T-cell (primary cell): ENCODE measurements at regions not wholly inside any gene's neighbourhood (a gene's known extent, or its start where the extent isn't known, plus 50 kb on each side); places are given as distances from the start of the nearest gene placed in this dataset.
"Not testable (repeated sequence)": the region's sequence is repeated elsewhere in the genome, so short reads cannot be mapped to it uniquely, and the experiment has no call there.

Experiments
- ATAC-seq, 4 experiments: fragments of 200-7000 bp in 3 of 4; fragments of 150-1000 bp in 1 of 4; cut with Tn5 transposase; replicated peaks in 1 of 4; 1 replicate in 3 of 4; 2 replicates in 1 of 4; pipeline ENCODE4 v1.10.0; 2021; ENCODE audit warnings: moderate library complexity in 3 of 4, mild to moderate bottlenecking in 2 of 4, moderate number of reproducible peaks in 1 of 4
- CTCF ChIA-PET, 2 donors: fragments of 300-600 bp; sonication (Branson Sonifier 250); formaldehyde crosslinking; loops; one replicate each; lab custom pipeline; 2022; ENCODE audit warnings: antibody characterized with exemption in 2 of 2; lab: Charles Lee
- POLR2A ChIA-PET, 2 donors: fragments of 300-600 bp; sonication (Branson Sonifier 250); formaldehyde crosslinking; loops; one replicate each; lab custom pipeline; 2022; ENCODE audit warnings: antibody characterized with exemption in 2 of 2; lab: Charles Lee
- DNase-seq, 35 experiments: peaks; one replicate each; pipeline versions ENCODE4 v3.0.0 to v3.0.0-alpha.2; 2013 to 2023
- H3K27ac ChIP-seq: one replicate; pipeline ENCODE4 v1.5.1; 2013; ENCODE audit warnings: low read length
- H3K27me3 ChIP-seq, 2 experiments: replicated peaks in 1 of 2; 1 replicate in 1 of 2; 2 replicates in 1 of 2; pipeline versions ENCODE4 v1.6.1 to v1.7.0; 2013; ENCODE audit warnings: low read length in 1 of 2, mixed read lengths in 1 of 2; ENCODE audit not compliant: control insufficient read depth in 2 of 2, insufficient read depth in 2 of 2; ENCODE audit errors: extremely low read depth in 1 of 2
- H3K36me3 ChIP-seq, 2 donors: 1 replicate in 1 of 2; 2 replicates in 1 of 2; pipeline versions ENCODE4 v1.6.1 to v1.7.0; 2013; ENCODE audit warnings: low read length in 1 of 2; ENCODE audit not compliant: control insufficient read depth in 2 of 2, insufficient read depth in 1 of 2; ENCODE audit errors: extremely low read depth in 1 of 2
- H3K4me1 ChIP-seq, 2 experiments: 1 replicate in 1 of 2; 2 replicates in 1 of 2; pipeline versions ENCODE4 v1.6.1 to v1.7.0; 2013; ENCODE audit warnings: low read length in 2 of 2, mixed read lengths in 1 of 2; ENCODE audit not compliant: insufficient read depth in 2 of 2, control insufficient read depth in 1 of 2; ENCODE audit errors: extremely low read depth in 1 of 2
- H3K4me3 ChIP-seq, 2 donors: 1 replicate in 1 of 2; 2 replicates in 1 of 2; pipeline versions ENCODE4 v1.5.1 to v1.7.0; 2013; ENCODE audit warnings: mild to moderate bottlenecking in 2 of 2, low read length in 1 of 2, moderate library complexity in 1 of 2; ENCODE audit not compliant: control insufficient read depth in 1 of 2; ENCODE audit errors: extremely low read depth in 1 of 2
- H3K9me3 ChIP-seq: 2 replicates; pipeline ENCODE4 v1.7.0; 2013
- H3K27ac Mint-ChIP-seq, 2 donors: one replicate each; pipeline ENCODE4 v1.8.0; 2020 to 2021; ENCODE audit warnings: mild to moderate bottlenecking in 2 of 2, mixed read lengths in 2 of 2
- H3K27me3 Mint-ChIP-seq, 2 donors: one replicate each; pipeline ENCODE4 v1.8.0; 2021 to 2022; ENCODE audit warnings: mixed read lengths in 2 of 2
- H3K36me3 Mint-ChIP-seq: one replicate; pipeline ENCODE4 v1.8.0; 2021; ENCODE audit warnings: mixed read lengths
- H3K4me1 Mint-ChIP-seq, 3 donors: one replicate each; pipeline ENCODE4 v1.8.0; 2020 to 2022; ENCODE audit warnings: mixed read lengths in 3 of 3, mild to moderate bottlenecking in 1 of 3
- H3K4me3 Mint-ChIP-seq, 3 donors: one replicate each; pipeline ENCODE4 v1.8.0; 2020 to 2022; ENCODE audit warnings: mild to moderate bottlenecking in 3 of 3, mixed read lengths in 3 of 3, moderate library complexity in 3 of 3
- H3K9me3 Mint-ChIP-seq, 3 donors: one replicate each; pipeline ENCODE4 v1.8.0; 2020 to 2022; ENCODE audit warnings: mixed read lengths in 3 of 3
- WGBS: methylation state at CpG from one replicate; pipeline ENCODE4 v1.1.5; 2013; ENCODE audit warnings: missing lambda C conversion rate; ENCODE audit not compliant: insufficient coverage; 5-methylcytosine and 5-hydroxymethylcytosine counted together

DNA sequence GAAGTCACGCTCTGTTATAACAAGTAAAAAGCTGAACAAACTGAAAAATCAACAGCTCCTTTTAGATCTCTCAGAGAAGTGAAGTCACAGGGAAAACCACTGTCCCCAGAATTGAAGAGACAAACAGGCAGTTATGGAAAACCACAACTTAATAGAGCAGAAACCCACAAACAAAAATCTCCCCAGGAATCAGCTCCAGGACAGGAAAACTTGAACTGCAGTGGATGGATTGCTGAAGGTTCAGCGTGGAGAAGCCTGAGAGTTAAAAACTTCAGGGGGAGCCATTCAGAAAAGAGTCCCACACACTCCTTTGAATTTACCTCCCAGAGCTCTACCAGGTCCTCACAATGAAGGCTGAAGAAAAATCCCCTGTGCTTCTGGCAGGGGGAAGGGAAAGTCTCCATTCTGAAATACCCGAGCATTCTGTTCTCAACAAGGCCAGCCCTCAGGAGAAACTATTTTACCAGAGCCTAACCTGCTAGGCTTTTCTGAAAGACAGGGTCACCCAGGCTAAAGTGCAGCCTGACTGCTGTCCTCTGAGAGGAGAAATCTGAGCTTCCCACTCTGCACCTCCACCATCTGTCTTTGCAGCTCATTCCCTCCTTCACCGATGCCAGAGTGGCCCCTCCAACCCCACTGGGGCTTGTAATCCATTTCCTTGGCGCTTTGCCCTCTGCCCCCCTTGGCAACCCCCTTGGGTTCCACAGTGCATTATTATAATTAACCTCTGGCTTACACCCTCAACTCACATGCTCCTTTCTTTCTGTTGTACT, 65.0 kb upstream of the CCNY start:
- no peak for ATAC-seq
- Histone ChIP-seq H3K27me3 (peaks cover 0 to 10% of the 10 kb centered on the region in 2 experiments), H3K4me1 (no peaks in the 10 kb centered on the region), H3K27ac (no peak overlapping the region), H3K36me3 (no peaks in the 10 kb centered on the region), H3K4me3 (no peak overlapping the region), H3K9me3 (no peaks in the 10 kb centered on the region)
- H3K4me3 Mint-ChIP-seq, result no peak overlapping the region
- WGBS, result 84% methylated on average over 2 of the region's 5 CpGs
- H3K27me3 Mint-ChIP-seq, result peaks cover 0 to 2% of the 10 kb centered on the region in 2 donors
- H3K4me1 Mint-ChIP-seq, result peaks cover 0 to 8% (median 4%) of the 10 kb centered on the region in 3 donors
- POLR2A ChIA-PET, result no interaction called here
- no peak overlapping the region for H3K27ac Mint-ChIP-seq
- H3K9me3 Mint-ChIP-seq, result no peaks in the 10 kb centered on the region
- DNase-seq, result no peak
- CTCF ChIA-PET, result interaction anchor here in 1 of 2 donors (0.5 kb wide), 1 partner anchor 271 kb away, joined by 3 read pairs; no protein-coding TSS in a partner anchor
- H3K36me3 Mint-ChIP-seq, result no peaks in the 10 kb centered on the region

DNA sequence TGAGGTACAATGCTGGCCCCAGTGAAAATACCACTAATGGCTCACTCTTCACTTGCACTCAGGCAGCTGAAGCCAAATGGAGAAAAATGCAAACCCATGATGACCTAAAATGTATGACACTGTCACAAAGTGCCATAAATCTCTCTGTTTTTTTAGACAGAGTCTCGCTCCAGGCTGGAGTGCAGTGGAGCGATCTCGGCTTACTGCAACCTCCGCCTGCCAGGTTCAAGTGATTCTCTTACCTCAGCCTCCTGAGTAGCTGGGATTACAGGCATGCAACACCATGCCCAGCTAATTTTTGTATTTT, 64.5 kb upstream of the CCNY start:
- H3K4me3 Mint-ChIP-seq, H3K36me3 ChIP-seq, H3K27ac ChIP-seq, CTCF ChIA-PET, POLR2A ChIA-PET, H3K4me1 ChIP-seq, H3K9me3 ChIP-seq, H3K9me3 Mint-ChIP-seq, ATAC-seq, H3K4me3 ChIP-seq, DNase-seq, H3K36me3 Mint-ChIP-seq, H3K27me3 Mint-ChIP-seq, H3K4me1 Mint-ChIP-seq, H3K27ac Mint-ChIP-seq: not testable (repeated sequence)
- WGBS, result 95% methylated on average over 3 of the region's 4 CpGs
- peaks cover 0 to 10% of the 10 kb centered on the region in 2 experiments for H3K27me3 ChIP-seq

DNA sequence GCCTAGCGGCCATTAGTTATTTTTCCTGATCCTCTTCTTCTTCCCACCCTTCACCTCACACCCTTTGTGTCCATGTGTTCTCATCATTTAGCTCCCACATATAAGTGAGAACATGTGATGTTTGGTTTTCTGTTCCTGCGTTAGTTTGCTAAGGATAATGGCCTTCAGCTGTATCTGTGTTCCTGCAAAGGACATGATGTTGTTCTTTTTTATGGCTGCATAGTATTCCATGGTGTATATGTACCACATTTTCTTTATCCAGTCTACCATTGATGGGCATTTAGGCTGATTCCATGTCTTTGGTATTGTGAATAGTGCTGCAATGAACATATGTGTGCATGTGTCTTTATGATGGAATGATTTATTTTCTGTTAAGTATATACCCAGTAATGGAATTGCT, 63.9 kb upstream of the CCNY start:
- H3K4me3 Mint-ChIP-seq, H3K36me3 Mint-ChIP-seq, H3K4me3 ChIP-seq, H3K9me3 Mint-ChIP-seq, H3K9me3 ChIP-seq, H3K27ac ChIP-seq, H3K4me1 Mint-ChIP-seq, H3K36me3 ChIP-seq, POLR2A ChIA-PET, H3K27me3 ChIP-seq, H3K27me3 Mint-ChIP-seq, H3K4me1 ChIP-seq, DNase-seq, ATAC-seq, H3K27ac Mint-ChIP-seq: not testable (repeated sequence)
- CTCF ChIA-PET, result interaction anchor here (0.7 kb wide), 2 partner anchors 113 to 146 kb away, joined by 4 to 5 read pairs; no protein-coding TSS in a partner anchor
- WGBS, result no CpG with 5 or more reads among the region's 2 CpGs

DNA sequence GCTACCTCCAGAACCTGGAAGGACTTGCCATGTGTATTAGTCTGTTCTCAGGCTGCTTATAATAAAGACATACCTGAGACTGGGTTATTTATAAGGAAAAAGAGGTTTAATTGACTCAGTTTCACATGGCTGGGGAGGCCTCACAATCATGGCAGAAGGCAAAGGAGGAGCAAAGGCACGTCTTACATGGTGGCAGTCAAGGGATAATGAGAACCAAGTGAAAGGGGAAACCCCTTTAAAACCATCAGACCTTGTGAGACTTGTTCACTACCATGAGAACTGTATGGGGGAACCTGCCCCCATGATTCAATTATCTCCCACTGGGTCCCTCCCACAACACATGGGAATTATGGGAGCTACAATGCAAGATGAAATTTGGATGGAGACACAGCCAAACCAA, 62.3 kb upstream of the CCNY start:
- DNase-seq, H3K36me3 Mint-ChIP-seq, H3K36me3 ChIP-seq, ATAC-seq, CTCF ChIA-PET, H3K27ac ChIP-seq, POLR2A ChIA-PET, H3K9me3 ChIP-seq, H3K27me3 ChIP-seq, H3K4me1 ChIP-seq, H3K9me3 Mint-ChIP-seq, H3K4me1 Mint-ChIP-seq, H3K4me3 Mint-ChIP-seq, H3K27me3 Mint-ChIP-seq, H3K27ac Mint-ChIP-seq, H3K4me3 ChIP-seq: not testable (repeated sequence)
- no CpG with 5 or more reads among the region's 1 CpG for WGBS

DNA sequence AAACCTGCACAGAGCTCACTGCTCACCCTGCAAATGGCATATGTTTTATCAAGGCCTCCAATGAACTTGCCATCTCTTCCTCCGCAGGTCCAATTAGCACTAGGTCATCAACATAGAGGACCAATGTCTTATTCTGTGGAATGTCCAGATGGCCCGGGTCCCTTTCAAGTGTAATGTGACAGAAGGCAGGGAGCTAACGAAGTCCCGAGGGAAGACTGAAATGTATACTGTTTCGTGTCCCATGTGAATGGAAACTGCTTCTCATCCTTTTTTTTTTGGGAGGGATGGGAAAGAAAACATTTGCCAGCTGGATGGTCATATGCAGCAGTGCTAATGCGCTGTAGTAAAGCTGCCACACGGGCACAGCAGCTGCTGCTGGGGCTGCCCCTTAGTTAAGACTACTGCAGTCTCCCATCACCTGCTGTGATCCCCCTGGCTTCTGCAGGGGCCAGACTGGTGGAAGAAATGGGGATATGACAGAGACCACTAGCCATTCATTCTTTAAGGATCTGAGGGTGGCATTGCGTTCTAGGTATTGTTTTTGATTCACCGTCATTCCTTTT, 61.7 kb upstream of the CCNY start:
- Histone ChIP-seq H3K27me3 (peaks cover 0 to 6% of the 10 kb centered on the region in 2 experiments), H3K9me3 (no peaks in the 10 kb centered on the region), H3K4me1 (no peaks in the 10 kb centered on the region), H3K4me3 (no peak overlapping the region), H3K36me3 (no peaks in the 10 kb centered on the region), H3K27ac (no peak overlapping the region)
- ATAC-seq (no peak), DNase-seq (no peak)
- WGBS, result 88% methylated on average over 3 of the region's 9 CpGs
- Mint-ChIP-seq H3K4me1 (peaks cover 0 to 4% (median 0%) of the 10 kb centered on the region in 3 donors), H3K27me3 (peaks cover 0 to 1% of the 10 kb centered on the region in 2 donors), H3K9me3 (no peaks in the 10 kb centered on the region), H3K4me3 (no peak overlapping the region), H3K36me3 (no peaks in the 10 kb centered on the region), H3K27ac (no peak overlapping the region)
- POLR2A ChIA-PET, result no interaction called here
- CTCF ChIA-PET, result interaction anchor here in 1 of 2 donors (0.7 kb wide), 1 partner anchor 194 kb away, joined by 3 read pairs; no protein-coding TSS in a partner anchor

DNA sequence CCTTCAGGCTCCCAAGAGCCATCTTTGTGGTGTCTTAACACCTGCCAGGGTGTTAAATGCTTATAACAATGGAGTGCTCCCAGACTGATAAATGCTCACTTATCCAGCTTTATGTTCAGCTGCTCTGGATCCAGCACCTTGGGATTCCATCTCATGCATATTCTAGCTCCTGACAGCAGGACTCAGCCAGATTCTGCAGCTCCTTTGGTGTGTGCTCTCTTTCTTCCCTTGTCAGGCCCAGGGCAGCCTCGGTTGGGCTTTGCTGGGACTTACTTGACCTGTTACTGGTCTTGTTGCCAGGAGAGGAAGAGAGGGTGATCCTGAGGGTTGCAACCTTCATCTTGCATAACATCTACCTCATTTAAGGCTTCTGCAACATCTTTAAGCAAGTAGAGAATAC, 59.4 kb upstream of the CCNY start:
- no peak for DNase-seq
- H3K4me1 Mint-ChIP-seq, result no peaks in the 10 kb centered on the region
- no peaks in the 10 kb centered on the region for H3K4me1 ChIP-seq
- no peaks in the 10 kb centered on the region for H3K36me3 Mint-ChIP-seq
- H3K9me3 ChIP-seq, result no peaks in the 10 kb centered on the region
- no peak overlapping the region for H3K4me3 ChIP-seq
- H3K27me3 ChIP-seq, result peaks cover 0 to 6% of the 10 kb centered on the region in 2 experiments
- CTCF ChIA-PET, result interaction anchor here in 1 of 2 donors (1.0 kb wide), 1 partner anchor 286 kb away, joined by 3 read pairs; no protein-coding TSS in a partner anchor
- H3K27ac Mint-ChIP-seq, result no peak overlapping the region
- H3K4me3 Mint-ChIP-seq, result no peak overlapping the region
- POLR2A ChIA-PET, result interaction anchor here in 1 of 2 donors (0.7 kb wide), 1 partner anchor 291 kb away, joined by 3 read pairs; no protein-coding TSS in a partner anchor
- no peak overlapping the region for H3K27ac ChIP-seq
- H3K9me3 Mint-ChIP-seq, result peaks cover 0 to 11% (median 4%) of the 10 kb centered on the region in 3 donors
- no CpG with 5 or more reads among the region's 1 CpG for WGBS
- no peaks in the 10 kb centered on the region for H3K36me3 ChIP-seq
- peaks cover 0 to 1% of the 10 kb centered on the region in 2 donors for H3K27me3 Mint-ChIP-seq
- no peak for ATAC-seq
